BLaER1 (cell line): ENCODE measurements at regions not wholly inside any gene's neighbourhood (a gene's known extent, or its start where the extent isn't known, plus 50 kb on each side); places are given as distances from the start of the nearest gene placed in this dataset.

Source experiments
- H3K27ac ChIP-seq: shearing (Covaris generic); formaldehyde crosslinking; 2 replicates; pipeline ENCODE4 v1.8.1; 2022
- H3K27me3 ChIP-seq: shearing (Covaris generic); formaldehyde crosslinking; 2 replicates; pipeline ENCODE4 v1.8.1; 2022
- H3K36me3 ChIP-seq: shearing (Covaris generic); formaldehyde crosslinking; 2 replicates; pipeline ENCODE4 v1.8.1; 2022
- H3K4me1 ChIP-seq: shearing (Covaris generic); formaldehyde crosslinking; 2 replicates; pipeline ENCODE4 v1.8.1; 2022
- H3K4me2 ChIP-seq: shearing (Covaris generic); formaldehyde crosslinking; 2 replicates; pipeline ENCODE4 v1.8.1; 2022
- H3K4me3 ChIP-seq: shearing (Covaris generic); formaldehyde crosslinking; 2 replicates; pipeline ENCODE4 v1.8.1; 2022
- H3K9ac ChIP-seq: shearing (Covaris generic); formaldehyde crosslinking; 2 replicates; pipeline ENCODE4 v1.8.1; 2022
- H3K9me3 ChIP-seq: shearing (Covaris generic); formaldehyde crosslinking; 2 replicates; pipeline ENCODE4 v1.8.1; 2022
- H4K20me1 ChIP-seq: shearing (Covaris generic); formaldehyde crosslinking; 2 replicates; pipeline ENCODE4 v1.8.1; 2022
- Cebpa-rat ChIP-seq: shearing (Covaris generic); IDR thresholded peaks from 2 replicates; pipeline ENCODE4 v1.8.1; 2022

DNA sequence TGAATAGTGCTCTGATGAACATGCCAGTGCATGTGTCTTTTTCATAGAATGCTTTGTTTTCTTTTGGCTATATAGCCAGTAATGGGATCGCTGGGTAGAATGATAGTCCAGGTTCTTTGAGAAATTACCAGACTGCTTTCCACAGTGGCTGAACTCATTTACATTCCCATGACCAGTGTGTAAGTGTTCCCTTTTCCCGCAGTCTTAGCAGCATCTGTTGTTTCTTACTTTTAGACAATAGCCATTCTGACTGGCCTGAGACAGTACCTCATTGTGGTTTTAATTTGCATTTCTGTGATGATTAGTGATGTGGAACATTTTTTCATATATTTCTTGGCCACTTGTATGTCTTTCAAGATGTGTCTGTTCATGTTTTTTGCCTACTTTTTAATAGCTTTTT lies 784.5 kb downstream of the USP25 start:
- no peak overlapping the region for H3K9ac ChIP-seq
- H3K4me3 ChIP-seq, result no peak overlapping the region
- H3K4me2 ChIP-seq, result no peak overlapping the region
- no peaks in the 10 kb centered on the region for H3K4me1 ChIP-seq
- H3K27ac ChIP-seq, result no peak overlapping the region
- no peaks in the 10 kb centered on the region for H3K9me3 ChIP-seq
- no peak for TF ChIP-seq Cebpa-rat
- no peaks in the 10 kb centered on the region for H3K27me3 ChIP-seq
- no peaks in the 10 kb centered on the region for H4K20me1 ChIP-seq
- no peaks in the 10 kb centered on the region for H3K36me3 ChIP-seq

DNA sequence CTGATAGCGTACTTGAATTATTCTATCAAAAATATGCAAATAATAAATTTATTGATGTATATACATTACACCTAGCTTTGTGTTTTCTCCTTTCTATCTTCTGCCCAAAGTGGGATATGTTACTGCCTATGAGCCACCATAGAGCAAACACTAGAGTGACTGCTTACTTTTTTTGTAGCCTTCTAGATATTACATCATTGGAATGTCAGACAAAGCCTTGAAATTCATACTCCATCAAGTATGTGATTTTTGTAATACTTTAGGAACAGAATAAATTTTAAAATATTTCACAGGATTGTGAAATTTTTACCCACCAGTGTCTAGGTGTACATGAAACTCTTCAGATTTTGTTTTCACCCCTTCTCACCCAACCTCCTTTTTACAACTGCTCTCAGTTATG lies 787.6 kb downstream of the USP25 start:
- Histone ChIP-seq H3K9me3 (no peaks in the 10 kb centered on the region), H3K36me3 (no peaks in the 10 kb centered on the region), H3K9ac (no peak overlapping the region), H3K4me2 (no peak overlapping the region), H3K4me1 (no peaks in the 10 kb centered on the region), H3K27ac (no peak overlapping the region), H3K27me3 (no peaks in the 10 kb centered on the region), H4K20me1 (no peaks in the 10 kb centered on the region), H3K4me3 (no peak overlapping the region)
- no peak for TF ChIP-seq Cebpa-rat

DNA sequence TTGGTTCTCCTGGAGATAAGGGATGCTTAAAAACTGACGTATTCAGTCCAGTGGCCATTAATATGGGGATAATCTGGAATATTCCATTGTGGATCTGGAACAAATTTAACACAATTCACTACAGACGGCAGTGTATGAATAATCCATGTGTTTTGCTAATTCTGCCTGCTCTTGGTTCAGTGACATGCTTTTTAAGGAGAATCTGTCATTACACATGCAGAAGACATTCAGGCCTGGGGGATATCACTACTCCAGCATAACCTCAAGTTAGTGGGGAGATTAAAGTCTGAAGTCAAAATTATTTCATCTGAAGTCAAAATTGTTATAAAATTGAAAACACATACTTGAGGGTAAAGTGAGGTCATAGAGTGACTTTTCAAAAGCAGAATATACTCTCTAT lies 789.3 kb downstream of the USP25 start:
- no peaks in the 10 kb centered on the region for H4K20me1 ChIP-seq
- no peak overlapping the region for H3K9ac ChIP-seq
- no peak overlapping the region for H3K27ac ChIP-seq
- no peaks in the 10 kb centered on the region for H3K36me3 ChIP-seq
- no peak overlapping the region for H3K4me2 ChIP-seq
- no peaks in the 10 kb centered on the region for H3K4me1 ChIP-seq
- TF ChIP-seq Cebpa-rat, result no peak
- H3K4me3 ChIP-seq, result no peak overlapping the region
- H3K27me3 ChIP-seq, result no peaks in the 10 kb centered on the region
- no peaks in the 10 kb centered on the region for H3K9me3 ChIP-seq

DNA sequence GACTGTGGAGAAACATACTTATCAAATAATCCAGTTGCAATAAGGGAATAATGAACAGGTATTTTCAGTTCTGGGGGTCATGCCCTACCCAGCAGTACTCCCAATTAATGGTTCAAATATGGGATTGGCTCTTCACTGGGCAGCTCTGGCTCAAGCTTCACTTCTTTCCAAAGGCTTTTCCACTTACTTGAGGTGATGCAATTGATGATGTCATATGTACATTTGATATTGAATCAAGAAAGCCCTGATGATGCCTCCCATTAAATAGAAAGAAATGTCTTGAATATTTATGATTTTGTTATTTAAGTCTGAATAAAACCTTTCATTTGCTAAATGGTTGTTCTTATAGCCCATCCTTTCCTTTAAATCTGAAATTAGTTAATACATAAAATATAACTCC lies 789.9 kb downstream of the USP25 start:
- H4K20me1 ChIP-seq, result no peaks in the 10 kb centered on the region
- no peak overlapping the region for H3K27ac ChIP-seq
- H3K36me3 ChIP-seq, result no peaks in the 10 kb centered on the region
- H3K9ac ChIP-seq, result no peak overlapping the region
- no peak overlapping the region for H3K4me3 ChIP-seq
- no peaks in the 10 kb centered on the region for H3K4me1 ChIP-seq
- no peaks in the 10 kb centered on the region for H3K27me3 ChIP-seq
- no peak for TF ChIP-seq Cebpa-rat
- H3K9me3 ChIP-seq, result no peaks in the 10 kb centered on the region
- no peak overlapping the region for H3K4me2 ChIP-seq

DNA sequence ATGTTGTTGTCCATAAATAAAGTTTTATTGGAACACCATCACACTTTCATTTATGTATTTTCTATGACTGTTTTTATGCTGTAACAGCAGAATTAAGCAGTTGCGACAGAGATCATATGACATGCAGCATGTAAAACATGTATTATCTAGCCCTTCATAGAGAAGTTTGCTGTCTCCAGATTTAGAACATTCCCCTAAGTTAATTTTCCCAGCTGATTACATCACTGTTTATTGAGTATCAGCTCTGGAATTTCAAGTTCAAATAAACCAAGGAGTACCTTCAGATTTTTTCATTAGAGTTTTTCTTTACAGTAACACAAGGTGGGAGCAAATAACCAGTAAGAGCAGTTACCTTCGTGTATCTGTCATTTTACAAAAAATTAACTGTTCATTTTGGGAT lies 792.8 kb downstream of the USP25 start:
- H3K9ac ChIP-seq, result no peak overlapping the region
- H4K20me1 ChIP-seq, result no peaks in the 10 kb centered on the region
- no peak overlapping the region for H3K27ac ChIP-seq
- no peaks in the 10 kb centered on the region for H3K36me3 ChIP-seq
- no peak overlapping the region for H3K4me2 ChIP-seq
- H3K4me1 ChIP-seq, result no peaks in the 10 kb centered on the region
- TF ChIP-seq Cebpa-rat, result no peak
- H3K4me3 ChIP-seq, result no peak overlapping the region
- no peaks in the 10 kb centered on the region for H3K27me3 ChIP-seq
- H3K9me3 ChIP-seq, result no peaks in the 10 kb centered on the region

DNA sequence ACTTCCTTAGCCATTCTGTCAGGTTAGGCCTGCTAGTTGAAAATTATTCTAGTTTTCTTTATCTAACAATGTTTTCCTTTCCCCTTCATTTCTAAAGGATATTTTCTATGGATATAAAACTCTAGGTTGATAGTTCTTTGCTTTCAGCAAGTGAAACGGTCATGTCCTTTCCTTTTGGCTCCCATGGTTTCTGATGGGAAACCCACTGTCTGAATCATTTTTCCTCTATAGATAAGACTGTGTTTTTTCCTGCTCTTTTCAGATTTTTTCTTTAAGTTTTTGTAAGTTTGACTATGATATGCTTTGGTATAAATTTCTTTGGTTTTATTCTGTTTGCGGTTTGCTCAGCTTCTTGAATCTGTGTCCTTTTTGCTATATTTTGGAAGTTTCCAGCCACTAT lies 800.9 kb downstream of the USP25 start:
- H3K36me3 ChIP-seq, result no peaks in the 10 kb centered on the region
- H4K20me1 ChIP-seq, result no peaks in the 10 kb centered on the region
- H3K4me1 ChIP-seq, result no peaks in the 10 kb centered on the region
- H3K4me3 ChIP-seq, result no peak overlapping the region
- no peak overlapping the region for H3K27ac ChIP-seq
- H3K27me3 ChIP-seq, result no peaks in the 10 kb centered on the region
- no peaks in the 10 kb centered on the region for H3K9me3 ChIP-seq
- no peak for TF ChIP-seq Cebpa-rat
- H3K9ac ChIP-seq, result no peak overlapping the region
- H3K4me2 ChIP-seq, result no peak overlapping the region

DNA sequence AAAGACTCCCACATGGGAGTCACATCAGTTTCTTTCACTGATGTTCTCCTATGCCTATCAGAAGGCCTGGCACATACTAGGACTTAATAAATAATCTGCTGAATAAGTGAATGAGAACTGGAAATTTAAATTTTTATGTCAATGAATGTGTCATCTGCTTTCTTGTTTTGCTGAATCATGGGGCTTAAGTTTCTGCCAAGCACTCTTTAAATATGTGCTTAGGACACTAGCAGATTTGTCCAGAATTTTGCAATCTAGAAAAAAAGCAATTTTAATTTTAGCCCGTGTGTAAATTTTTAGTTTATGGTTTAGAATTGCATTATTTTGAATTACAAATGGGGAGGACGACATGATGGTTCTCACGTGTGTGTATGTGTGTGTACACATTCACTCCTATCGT lies 803.1 kb downstream of the USP25 start:
- H3K27me3 ChIP-seq, result no peaks in the 10 kb centered on the region
- H3K9ac ChIP-seq, result no peak overlapping the region
- H3K4me3 ChIP-seq, result no peak overlapping the region
- H3K27ac ChIP-seq, result no peak overlapping the region
- no peak for TF ChIP-seq Cebpa-rat
- H3K4me1 ChIP-seq, result no peaks in the 10 kb centered on the region
- no peak overlapping the region for H3K4me2 ChIP-seq
- H3K36me3 ChIP-seq, result no peaks in the 10 kb centered on the region
- no peaks in the 10 kb centered on the region for H4K20me1 ChIP-seq
- no peaks in the 10 kb centered on the region for H3K9me3 ChIP-seq

DNA sequence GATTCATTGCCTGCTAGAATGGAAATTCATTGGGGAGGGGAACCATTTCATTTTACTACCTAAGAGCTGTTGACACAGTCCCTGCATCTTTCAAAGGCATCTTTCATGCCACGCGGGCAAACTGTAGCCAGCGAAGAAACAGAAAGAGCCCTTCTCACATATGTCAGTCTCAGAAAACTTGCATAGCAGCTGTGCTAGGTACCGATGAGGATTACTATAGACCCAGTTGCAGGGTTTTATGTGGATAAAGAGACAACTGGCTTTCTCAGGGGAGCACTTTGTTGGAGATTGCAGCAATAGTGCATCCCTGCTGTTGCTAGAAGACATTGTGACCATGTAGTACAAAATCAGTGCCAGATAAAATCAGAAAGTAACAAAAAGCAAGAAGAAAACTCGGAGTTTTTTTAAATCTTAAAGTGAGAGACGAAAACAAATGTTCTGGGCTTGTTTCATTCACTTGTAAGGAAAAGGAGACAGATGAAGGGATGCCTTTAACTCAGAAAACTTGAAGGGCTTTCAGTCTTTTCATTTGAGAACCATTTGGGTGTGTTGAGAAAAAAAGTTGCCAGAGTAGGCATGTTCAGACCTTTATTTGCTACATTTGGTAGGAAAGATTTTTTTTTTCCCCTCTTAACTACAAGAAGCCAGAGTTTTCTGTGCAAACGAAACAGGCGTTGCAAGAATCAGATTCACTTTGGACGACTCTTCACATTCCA lies 804.1 kb downstream of the USP25 start:
- no peak overlapping the region for H3K9ac ChIP-seq
- H3K4me3 ChIP-seq, result no peak overlapping the region
- no peak overlapping the region for H3K27ac ChIP-seq
- H3K36me3 ChIP-seq, result no peaks in the 10 kb centered on the region
- no peaks in the 10 kb centered on the region for H4K20me1 ChIP-seq
- H3K4me2 ChIP-seq, result no peak overlapping the region
- no peaks in the 10 kb centered on the region for H3K4me1 ChIP-seq
- H3K9me3 ChIP-seq, result no peaks in the 10 kb centered on the region
- no peak for TF ChIP-seq Cebpa-rat
- H3K27me3 ChIP-seq, result no peaks in the 10 kb centered on the region

DNA sequence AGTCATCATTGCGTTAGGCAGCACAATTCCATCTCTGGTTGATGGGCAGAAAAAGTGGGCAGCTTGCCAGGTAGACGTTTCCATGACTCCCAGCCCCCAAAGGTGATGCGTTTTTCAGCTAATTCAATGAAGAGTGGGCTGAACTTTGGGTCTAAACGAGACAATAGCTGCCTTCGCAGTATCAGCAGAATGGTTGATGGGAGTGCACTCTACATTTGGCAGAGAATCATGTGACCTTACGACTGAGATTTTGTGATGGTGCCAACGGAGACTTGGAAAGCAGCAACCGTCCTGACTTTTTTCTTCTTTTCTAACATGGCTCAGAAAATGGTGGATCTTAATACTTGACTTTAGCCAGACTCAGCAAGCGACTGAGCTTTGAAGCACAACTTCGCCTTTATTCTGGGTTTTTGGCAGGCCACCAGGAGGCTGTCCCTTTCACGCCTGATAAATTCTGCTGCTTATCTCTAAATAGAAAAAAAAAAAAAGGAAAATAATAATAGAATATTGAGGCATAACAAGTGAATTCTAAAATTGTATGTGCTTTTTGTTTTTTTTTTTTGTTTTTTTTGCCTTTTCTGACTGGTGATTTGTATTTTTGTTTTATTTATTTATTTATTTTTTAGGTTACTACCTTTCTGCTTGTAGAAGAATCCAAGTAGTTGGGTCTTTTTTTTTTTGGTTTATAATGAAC lies 804.8 kb downstream of the USP25 start:
- no peaks in the 10 kb centered on the region for H3K4me1 ChIP-seq

DNA sequence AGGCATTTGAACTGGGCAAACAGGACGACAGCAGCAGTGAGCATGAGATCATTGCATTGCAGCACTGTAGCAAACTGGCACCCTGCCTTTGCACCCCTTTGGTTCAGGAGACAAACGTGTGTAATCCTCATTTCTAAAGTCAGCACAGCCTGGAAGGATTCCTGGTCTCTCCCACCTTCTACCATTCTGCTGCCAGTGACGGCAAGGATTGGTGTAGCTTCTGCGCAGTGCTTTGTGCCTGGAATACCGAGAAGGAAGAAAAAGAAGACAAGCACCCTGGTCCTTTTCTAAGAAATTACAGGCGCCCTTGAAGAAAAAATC lies 805.3 kb downstream of the USP25 start:
- Histone ChIP-seq H4K20me1 (no peaks in the 10 kb centered on the region), H3K36me3 (no peaks in the 10 kb centered on the region), H3K27ac (no peak overlapping the region), H3K9ac (no peak overlapping the region), H3K27me3 (no peaks in the 10 kb centered on the region), H3K4me2 (no peak overlapping the region), H3K4me3 (no peak overlapping the region), H3K4me1 (no peaks in the 10 kb centered on the region), H3K9me3 (no peaks in the 10 kb centered on the region)
- TF ChIP-seq Cebpa-rat, result no peak

More for the DNA sequence above, 804.8 kb downstream of the USP25 start:
- no peak overlapping the region for H3K27ac ChIP-seq
- H3K9me3 ChIP-seq, result no peaks in the 10 kb centered on the region
- no peak overlapping the region for H3K4me3 ChIP-seq
- H3K4me2 ChIP-seq, result no peak overlapping the region
- H3K9ac ChIP-seq, result no peak overlapping the region
- no peaks in the 10 kb centered on the region for H4K20me1 ChIP-seq
- H3K27me3 ChIP-seq, result no peaks in the 10 kb centered on the region
- no peaks in the 10 kb centered on the region for H3K36me3 ChIP-seq
- no peak for TF ChIP-seq Cebpa-rat

DNA sequence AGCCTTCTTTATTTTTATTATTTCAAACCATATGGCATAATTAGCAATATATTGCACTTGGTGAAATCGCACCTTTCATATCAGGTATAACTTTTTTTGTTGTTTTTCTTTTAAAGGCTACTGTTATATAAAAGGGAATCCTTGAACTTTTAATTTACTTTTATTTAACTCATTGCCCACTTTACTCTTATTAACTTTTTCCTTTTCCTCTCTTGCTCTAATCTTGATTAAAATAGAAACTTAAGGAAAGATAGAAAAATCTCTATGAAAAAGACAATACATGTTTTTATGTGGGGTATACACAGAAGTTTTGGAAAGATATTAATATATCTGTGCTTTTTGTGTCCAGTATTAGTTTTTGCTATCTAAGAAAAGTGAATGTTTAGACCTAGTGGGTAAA lies 805.8 kb downstream of the USP25 start:
- no peak overlapping the region for H3K9ac ChIP-seq
- no peaks in the 10 kb centered on the region for H3K36me3 ChIP-seq
- no peak overlapping the region for H3K4me2 ChIP-seq
- H3K4me3 ChIP-seq, result no peak overlapping the region
- H3K27me3 ChIP-seq, result no peaks in the 10 kb centered on the region
- H3K9me3 ChIP-seq, result no peaks in the 10 kb centered on the region
- no peak overlapping the region for H3K27ac ChIP-seq
- TF ChIP-seq Cebpa-rat, result no peak
- no peaks in the 10 kb centered on the region for H3K4me1 ChIP-seq
- H4K20me1 ChIP-seq, result no peaks in the 10 kb centered on the region
